H9 (cell line): ENCODE measurements at regions not wholly inside any gene's neighbourhood (a gene's known extent, or its start where the extent isn't known, plus 50 kb on each side); places are given as distances from the start of the nearest gene placed in this dataset.

ENCODE experiments used
- DNase-seq: peaks from one replicate; pipeline ENCODE4 v3.0.0-alpha.2; 2017
- H2AFZ ChIP-seq: one replicate; pipeline ENCODE4 v1.6.1; 2013; ENCODE audit warnings: mild to moderate bottlenecking, low read length, control low read depth, moderate library complexity
- H2AK5ac ChIP-seq: 2 replicates; pipeline ENCODE4 v1.6.1; 2013; ENCODE audit warnings: low read length, control low read depth, mixed read lengths; ENCODE audit not compliant: insufficient read length
- H2BK120ac ChIP-seq: one replicate; pipeline ENCODE4 v1.6.1; 2013; ENCODE audit warnings: low read depth, mild to moderate bottlenecking, low read length, control low read depth, inconsistent platforms; ENCODE audit not compliant: poor library complexity, severe bottlenecking
- H2BK12ac ChIP-seq: 2 replicates; pipeline ENCODE4 v1.6.1; 2013; ENCODE audit warnings: low read length, control low read depth, mixed read lengths, low read depth; ENCODE audit not compliant: insufficient read length
- H2BK15ac ChIP-seq: 2 replicates; pipeline ENCODE4 v1.6.1; 2013; ENCODE audit warnings: low read depth, low read length, control low read depth
- H2BK20ac ChIP-seq: one replicate; pipeline ENCODE4 v1.6.1; 2013; ENCODE audit warnings: low read depth, mild to moderate bottlenecking, low read length, control low read depth, inconsistent platforms; ENCODE audit not compliant: poor library complexity, severe bottlenecking
- H2BK5ac ChIP-seq: 2 replicates; pipeline ENCODE4 v1.6.1; 2013; ENCODE audit warnings: low read length, control low read depth, mixed read lengths; ENCODE audit not compliant: insufficient read length
- H3K14ac ChIP-seq: 2 replicates; pipeline ENCODE4 v1.6.1; 2013; ENCODE audit warnings: low read length, control low read depth; ENCODE audit not compliant: insufficient read depth
- H3K18ac ChIP-seq: 2 replicates; pipeline ENCODE4 v1.6.1; 2013; ENCODE audit warnings: low read depth, mild to moderate bottlenecking, mixed read lengths, low read length, control low read depth; ENCODE audit not compliant: insufficient read length
- H3K23ac ChIP-seq: 2 replicates; pipeline ENCODE4 v1.6.1; 2013; ENCODE audit warnings: low read length, control low read depth, mixed read lengths, low read depth; ENCODE audit not compliant: insufficient read length
- H3K23me2 ChIP-seq: 2 replicates; pipeline ENCODE4 v1.6.1; 2013; ENCODE audit warnings: low read depth, mild to moderate bottlenecking, mixed read lengths, low read length, control low read depth; ENCODE audit not compliant: insufficient read length, poor library complexity, severe bottlenecking
- H3K27ac ChIP-seq: 2 replicates; pipeline ENCODE4 v1.5.1; 2013; ENCODE audit warnings: low read length, control low read depth, mixed read lengths, low read depth; ENCODE audit not compliant: insufficient read length
- H3K27me3 ChIP-seq: 2 replicates; pipeline ENCODE4 v1.6.1; 2013; ENCODE audit warnings: low read length, control low read depth, inconsistent platforms; ENCODE audit not compliant: insufficient read depth
- H3K4ac ChIP-seq: 2 replicates; pipeline ENCODE4 v1.6.1; 2013; ENCODE audit warnings: low read depth, mild to moderate bottlenecking, control low read depth, inconsistent platforms, low read length, moderate library complexity
- H3K4me1 ChIP-seq: 2 replicates; pipeline ENCODE4 v1.6.1; 2013; ENCODE audit warnings: low read length, control low read depth, inconsistent platforms; ENCODE audit not compliant: insufficient read depth
- H3K4me2 ChIP-seq: 2 replicates; pipeline ENCODE4 v1.6.1; 2013; ENCODE audit warnings: low read length, control low read depth, mixed read lengths; ENCODE audit not compliant: insufficient read length, insufficient read depth
- H3K56ac ChIP-seq: 2 replicates; pipeline ENCODE4 v1.6.1; 2013; ENCODE audit warnings: low read depth, mild to moderate bottlenecking, mixed read lengths, low read length, control low read depth; ENCODE audit not compliant: insufficient read length
- H3K79me1 ChIP-seq: 2 replicates; pipeline ENCODE4 v1.6.1; 2013; ENCODE audit warnings: low read depth, mild to moderate bottlenecking, moderate library complexity, low read length, control low read depth, inconsistent platforms; ENCODE audit not compliant: insufficient read depth, poor library complexity, severe bottlenecking
- H3K79me2 ChIP-seq: 2 replicates; pipeline ENCODE4 v1.6.1; 2013; ENCODE audit warnings: low read length, control low read depth, inconsistent platforms; ENCODE audit not compliant: insufficient read depth
- H3K9ac ChIP-seq: 2 replicates; pipeline ENCODE4 v1.6.1; 2013; ENCODE audit warnings: low read length, control low read depth, mixed read lengths; ENCODE audit not compliant: insufficient read length; ENCODE audit errors: extremely low read depth
- H3K9me3 ChIP-seq: one replicate; pipeline ENCODE4 v1.6.1; 2013; ENCODE audit warnings: low read depth, low read length, inconsistent platforms; ENCODE audit not compliant: control insufficient read depth
- H3T11ph ChIP-seq: one replicate; pipeline ENCODE4 v1.6.1; 2013; ENCODE audit warnings: mild to moderate bottlenecking, low read length, control low read depth, inconsistent platforms
- H4K20me1 ChIP-seq: one replicate; pipeline ENCODE4 v1.6.1; 2013; ENCODE audit not compliant: control insufficient read depth, insufficient read length, insufficient read depth
- H4K5ac ChIP-seq: 2 replicates; pipeline ENCODE4 v1.6.1; 2013; ENCODE audit warnings: low read depth, mild to moderate bottlenecking, mixed read lengths, low read length, control low read depth; ENCODE audit not compliant: insufficient read length
- H4K8ac ChIP-seq: replicated peaks from 2 replicates; pipeline ENCODE4 v1.6.1; 2013; ENCODE audit warnings: low read length, control low read depth, mixed read lengths, low read depth; ENCODE audit not compliant: insufficient read length
- H4K91ac ChIP-seq: 2 replicates; pipeline ENCODE4 v1.6.1; 2013; ENCODE audit warnings: low read depth, mild to moderate bottlenecking, moderate library complexity, mixed read lengths, low read length, control low read depth; ENCODE audit not compliant: insufficient read length
- H3K27ac Mint-ChIP-seq, 3 experiments: 2 replicates in 2 of 3; 3 replicates in 1 of 3; pipeline ENCODE4 v1.8.0; 2020 to 2021; ENCODE audit warnings: mixed read lengths in 3 of 3, mild to moderate bottlenecking in 1 of 3, moderate library complexity in 1 of 3
- H3K27me3 Mint-ChIP-seq: 2 replicates; pipeline ENCODE4 v1.8.0; 2021; ENCODE audit warnings: low read depth, mild to moderate bottlenecking, moderate library complexity, mixed read lengths
- H3K36me3 Mint-ChIP-seq, 3 experiments: 2 replicates in 2 of 3; 3 replicates in 1 of 3; pipeline ENCODE4 v1.8.0; 2020 to 2021; ENCODE audit warnings: low read depth in 3 of 3, mixed read lengths in 3 of 3; ENCODE audit not compliant: insufficient read depth in 1 of 3
- H3K4me1 Mint-ChIP-seq, 2 experiments: 2 replicates each; pipeline ENCODE4 v1.8.0; 2020; ENCODE audit warnings: mixed read lengths in 2 of 2
- H3K4me3 Mint-ChIP-seq, 2 experiments: 2 replicates in 1 of 2; 3 replicates in 1 of 2; pipeline ENCODE4 v1.8.0; 2020 to 2021; ENCODE audit warnings: mild to moderate bottlenecking in 2 of 2, mixed read lengths in 2 of 2, moderate library complexity in 1 of 2
- H3K9me3 Mint-ChIP-seq, 2 experiments: 2 replicates in 1 of 2; 3 replicates in 1 of 2; pipeline ENCODE4 v1.8.0; 2020; ENCODE audit warnings: mild to moderate bottlenecking in 2 of 2, mixed read lengths in 2 of 2, moderate library complexity in 1 of 2
- WGBS: extraction: QIAGEN DNeasy Blood & Tissue Kit; methylation state at CpG from one replicate; pipeline ENCODE4 v1.1.7; 2013; ENCODE audit warnings: missing lambda C conversion rate, low lambda C conversion rate, mixed read lengths; ENCODE audit not compliant: insufficient read length; ENCODE audit errors: extremely low coverage; 5-methylcytosine and 5-hydroxymethylcytosine counted together
- TF ChIP-seq, protein P1 (sequence below): fragments of 200-600 bp; sonication (generic); conservative IDR thresholded peaks from 3 replicates; pipeline ENCODE4 v1.8.0; 2021; ENCODE audit warnings: antibody characterized with exemption, mild to moderate bottlenecking

DNA sequence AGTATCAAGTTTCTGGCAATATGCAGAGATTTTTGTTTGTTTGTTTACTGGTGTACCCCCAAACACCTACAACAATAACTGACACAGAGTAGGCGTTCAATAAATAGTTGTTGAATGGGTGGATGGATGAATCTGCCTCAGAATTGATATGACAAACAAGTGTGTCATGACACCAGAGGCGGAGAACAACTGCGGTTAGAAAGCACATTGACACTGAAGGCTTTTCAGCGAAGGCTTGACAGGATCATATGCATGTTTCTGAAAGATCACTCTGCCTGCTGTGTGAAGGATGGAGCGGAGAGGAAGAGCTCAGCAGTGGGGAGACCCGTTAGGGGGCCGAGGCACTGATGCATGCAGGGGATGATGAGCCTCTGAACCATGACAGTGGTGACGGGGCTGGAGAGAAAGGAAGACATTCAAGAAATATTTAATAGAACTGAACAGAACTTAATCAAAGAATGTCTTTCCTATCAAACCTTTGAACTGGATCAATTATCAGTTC lies 108.5 kb upstream of the USP47 start:
- Histone ChIP-seq H3K4ac (no peak overlapping the region), H2AFZ (no peak overlapping the region), H4K8ac (no peak overlapping the region), H3K27me3 (no peaks in the 10 kb centered on the region), H2BK120ac (no peak overlapping the region), H3K23ac (no peak overlapping the region), H4K20me1 (no peaks in the 10 kb centered on the region), H4K91ac (no peak overlapping the region), H3K4me1 (peaks cover 3% of the 10 kb centered on the region; the same call in 1 of the 2 replicates), H3K9ac (no peak overlapping the region), H3K23me2 (no peaks in the 10 kb centered on the region), H3K56ac (no peak overlapping the region), H3T11ph (no peak overlapping the region), H2BK12ac (no peak overlapping the region), H2BK5ac (no peak overlapping the region), H2BK15ac (no peak overlapping the region), H3K18ac (no peak overlapping the region), H2AK5ac (no peak overlapping the region), H3K27ac (no peak overlapping the region), H4K5ac (no peak overlapping the region), H3K4me2 (no peak overlapping the region), H3K79me1 (no peaks in the 10 kb centered on the region), H3K14ac (no peak overlapping the region), H3K79me2 (no peaks in the 10 kb centered on the region), H3K9me3 (no peaks in the 10 kb centered on the region), H2BK20ac (no peak overlapping the region)
- TF ChIP-seq, protein P1, sequence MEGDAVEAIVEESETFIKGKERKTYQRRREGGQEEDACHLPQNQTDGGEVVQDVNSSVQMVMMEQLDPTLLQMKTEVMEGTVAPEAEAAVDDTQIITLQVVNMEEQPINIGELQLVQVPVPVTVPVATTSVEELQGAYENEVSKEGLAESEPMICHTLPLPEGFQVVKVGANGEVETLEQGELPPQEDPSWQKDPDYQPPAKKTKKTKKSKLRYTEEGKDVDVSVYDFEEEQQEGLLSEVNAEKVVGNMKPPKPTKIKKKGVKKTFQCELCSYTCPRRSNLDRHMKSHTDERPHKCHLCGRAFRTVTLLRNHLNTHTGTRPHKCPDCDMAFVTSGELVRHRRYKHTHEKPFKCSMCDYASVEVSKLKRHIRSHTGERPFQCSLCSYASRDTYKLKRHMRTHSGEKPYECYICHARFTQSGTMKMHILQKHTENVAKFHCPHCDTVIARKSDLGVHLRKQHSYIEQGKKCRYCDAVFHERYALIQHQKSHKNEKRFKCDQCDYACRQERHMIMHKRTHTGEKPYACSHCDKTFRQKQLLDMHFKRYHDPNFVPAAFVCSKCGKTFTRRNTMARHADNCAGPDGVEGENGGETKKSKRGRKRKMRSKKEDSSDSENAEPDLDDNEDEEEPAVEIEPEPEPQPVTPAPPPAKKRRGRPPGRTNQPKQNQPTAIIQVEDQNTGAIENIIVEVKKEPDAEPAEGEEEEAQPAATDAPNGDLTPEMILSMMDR: no peak
- Mint-ChIP-seq H3K9me3 (peaks cover 2 to 7% of the 10 kb centered on the region in 2 experiments; a peak in 4 of 5 replicates), H3K36me3 (no peaks in the 10 kb centered on the region), H3K27me3 (peaks cover 5% of the 10 kb centered on the region; the same call in 1 of the 2 replicates), H3K4me3 (no peak overlapping the region), H3K27ac (no peak overlapping the region), H3K4me1 (peaks cover 16% of the 10 kb centered on the region in 2 experiments)
- no CpG with 5 or more reads among the region's 8 CpGs for WGBS
- DNase-seq: no peak
